Neural progenitor cell (in vitro differentiated cells): ENCODE measurements at regions not wholly inside any gene's neighbourhood (a gene's known extent, or its start where the extent isn't known, plus 50 kb on each side); places are given as distances from the start of the nearest gene placed in this dataset.

Source experiments
- DNase-seq: peaks from one replicate; pipeline ENCODE4 v3.0.0-alpha.2; 2016; ENCODE audit warnings: low spot score
- H2AFZ ChIP-seq: fragments of 200-600 bp; sonication (generic); replicated peaks from 2 replicates; pipeline ENCODE4 v1.6.1; 2016; ENCODE audit warnings: antibody characterized with exemption
- H3F3A ChIP-seq: fragments of 200-600 bp; sonication (generic); 2 replicates; pipeline ENCODE4 v1.6.1; 2016; ENCODE audit warnings: antibody characterized with exemption, low read depth
- H3K27ac ChIP-seq: fragments of 200-600 bp; sonication (generic); 2 replicates; pipeline ENCODE4 v1.5.1; 2016; ENCODE audit warnings: mild to moderate bottlenecking
- H3K27me3 ChIP-seq: fragments of 200-600 bp; sonication (generic); 2 replicates; pipeline ENCODE4 v1.6.1; 2016; ENCODE audit warnings: mild to moderate bottlenecking, moderate library complexity
- H3K36me3 ChIP-seq: fragments of 200-600 bp; sonication (generic); 2 replicates; pipeline ENCODE4 v1.5.1; 2016
- H3K4me1 ChIP-seq: fragments of 200-600 bp; sonication (generic); 2 replicates; pipeline ENCODE4 v1.6.1; 2016; ENCODE audit warnings: mixed run types
- H3K4me2 ChIP-seq: fragments of 200-600 bp; sonication (generic); 2 replicates; pipeline ENCODE4 v1.6.1; 2016
- H3K4me3 ChIP-seq: fragments of 200-600 bp; sonication (generic); 2 replicates; pipeline ENCODE4 v1.5.1; 2016
- H3K79me2 ChIP-seq: fragments of 200-600 bp; sonication (generic); 2 replicates; pipeline ENCODE4 v1.6.1; 2016; ENCODE audit warnings: low read depth
- H3K9ac ChIP-seq: fragments of 200-600 bp; sonication (generic); 2 replicates; pipeline ENCODE4 v1.6.1; 2016
- H3K9me3 ChIP-seq: fragments of 200-600 bp; sonication (generic); 2 replicates; pipeline ENCODE4 v1.5.1; 2016; ENCODE audit warnings: low read depth
- H4K20me1 ChIP-seq: fragments of 200-600 bp; sonication (generic); 2 replicates; pipeline ENCODE4 v1.6.1; 2016; ENCODE audit warnings: low read depth
- H3K27ac Mint-ChIP-seq: 3 replicates; pipeline ENCODE4 v1.8.0; 2021; ENCODE audit warnings: mixed read lengths
- H3K27me3 Mint-ChIP-seq: 2 replicates; pipeline ENCODE4 v1.8.0; 2022; ENCODE audit warnings: low read depth, mild to moderate bottlenecking, inconsistent platforms, moderate library complexity, mixed read lengths; ENCODE audit not compliant: insufficient read depth
- H3K36me3 Mint-ChIP-seq: 3 replicates; pipeline ENCODE4 v1.8.0; 2021; ENCODE audit warnings: mixed read lengths
- H3K4me1 Mint-ChIP-seq: 3 replicates; pipeline ENCODE4 v1.8.0; 2021; ENCODE audit warnings: mixed read lengths
- H3K4me3 Mint-ChIP-seq: 3 replicates; pipeline ENCODE4 v1.8.0; 2021; ENCODE audit warnings: mild to moderate bottlenecking, moderate library complexity, mixed read lengths
- H3K9me3 Mint-ChIP-seq: 3 replicates; pipeline ENCODE4 v1.8.0; 2020; ENCODE audit warnings: mixed read lengths
- CTCF ChIP-seq: fragments of 200-600 bp; sonication (generic); IDR thresholded peaks from 2 replicates; pipeline ENCODE4 v1.5.1; 2017; ENCODE audit warnings: antibody characterized with exemption, mild to moderate bottlenecking
- EZH2 ChIP-seq: fragments of 200-600 bp; sonication (generic); IDR thresholded peaks from 2 replicates; pipeline ENCODE4 v1.6.1; 2017; ENCODE audit warnings: antibody characterized with exemption, mild to moderate bottlenecking, moderate library complexity
- EZH2phosphoT487 ChIP-seq: fragments of 200-600 bp; sonication (generic); IDR thresholded peaks from 2 replicates; pipeline ENCODE4 v1.6.1; 2017; ENCODE audit warnings: antibody characterized with exemption

- no peak overlapping the region for H2AFZ ChIP-seq
- H3K4me2 ChIP-seq: no peak overlapping the region
- no peaks in the 10 kb centered on the region for H3K79me2 ChIP-seq
- H3K4me1 Mint-ChIP-seq: peaks cover 10% of the 10 kb centered on the region
- H3F3A ChIP-seq: no peaks in the 10 kb centered on the region
- peaks cover 7% of the 10 kb centered on the region for H3K4me1 ChIP-seq
- no peak overlapping the region for H3K4me3 Mint-ChIP-seq
- DNase-seq: no peak
- H3K36me3 Mint-ChIP-seq: no peaks in the 10 kb centered on the region
- no peaks in the 10 kb centered on the region for H3K36me3 ChIP-seq
- H3K9ac ChIP-seq: no peak overlapping the region
- peaks cover 3% of the 10 kb centered on the region for H3K27me3 Mint-ChIP-seq
- no peak overlapping the region for H3K4me3 ChIP-seq
- no peak overlapping the region for H3K27ac ChIP-seq
- peaks cover 29% of the 10 kb centered on the region for H3K27me3 ChIP-seq
- no peaks in the 10 kb centered on the region for H3K9me3 Mint-ChIP-seq
- H3K9me3 ChIP-seq: no peaks in the 10 kb centered on the region
- H3K27ac Mint-ChIP-seq: no peak overlapping the region
- H4K20me1 ChIP-seq: no peaks in the 10 kb centered on the region
- TF ChIP-seq CTCF (no peak), EZH2phosphoT487 (no peak), EZH2 (no peak)
Measured at GRCh38 chr1:58986996-58987767, 203.3 kb upstream of the JUN start.

DNA sequence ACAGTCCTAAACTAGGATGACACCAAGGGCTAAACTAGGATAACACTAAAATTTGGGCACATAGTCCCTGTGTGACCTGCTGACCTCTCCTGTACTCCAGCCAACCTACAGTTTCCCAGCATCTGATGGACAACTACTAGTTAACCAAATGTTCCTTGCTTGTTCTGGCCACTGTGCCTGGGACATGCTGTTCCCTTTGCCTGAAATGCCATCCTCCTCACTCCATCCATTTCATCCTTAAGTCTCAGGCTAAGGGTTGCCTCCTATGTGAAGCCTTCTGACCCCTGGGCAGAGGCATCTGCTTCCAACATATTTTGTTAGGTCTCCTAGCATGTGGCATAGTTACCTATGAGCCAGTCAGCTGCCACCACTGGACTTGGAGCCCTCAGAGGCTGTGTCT lies 204.9 kb upstream of the JUN start:
- Mint-ChIP-seq H3K27ac (no peak overlapping the region), H3K27me3 (peaks cover 3% of the 10 kb centered on the region), H3K4me3 (no peak overlapping the region), H3K4me1 (no peaks in the 10 kb centered on the region), H3K9me3 (no peaks in the 10 kb centered on the region), H3K36me3 (no peaks in the 10 kb centered on the region)
- Histone ChIP-seq H3K9ac (no peak overlapping the region), H3K4me1 (no peaks in the 10 kb centered on the region), H3K27ac (no peak overlapping the region), H3K4me3 (no peak overlapping the region), H3K79me2 (no peaks in the 10 kb centered on the region), H3K36me3 (no peaks in the 10 kb centered on the region), H2AFZ (no peak overlapping the region), H3F3A (no peaks in the 10 kb centered on the region), H3K4me2 (no peak overlapping the region), H4K20me1 (no peaks in the 10 kb centered on the region), H3K27me3 (peaks cover 13% of the 10 kb centered on the region), H3K9me3 (no peaks in the 10 kb centered on the region)
- TF ChIP-seq EZH2 (no peak), EZH2phosphoT487 (no peak), CTCF (no peak)
- no peak for DNase-seq

- no peak overlapping the region for H3K27ac Mint-ChIP-seq
Measured at GRCh38 chr1:58989845-58990244, 206.0 kb upstream of the JUN start.

More at GRCh38 chr1:58989845-58990244, 206.0 kb upstream of the JUN start:
- Histone ChIP-seq H3K4me1 (no peaks in the 10 kb centered on the region), H3K9ac (no peak overlapping the region), H3K27me3 (peaks cover 2% of the 10 kb centered on the region), H3K27ac (no peak overlapping the region), H4K20me1 (no peaks in the 10 kb centered on the region), H3K36me3 (no peaks in the 10 kb centered on the region), H2AFZ (no peak overlapping the region), H3K4me2 (no peak overlapping the region), H3F3A (no peaks in the 10 kb centered on the region), H3K4me3 (no peak overlapping the region), H3K9me3 (no peaks in the 10 kb centered on the region), H3K79me2 (no peaks in the 10 kb centered on the region)
- DNase-seq: no peak
- H3K36me3 Mint-ChIP-seq: no peaks in the 10 kb centered on the region
- no peaks in the 10 kb centered on the region for H3K9me3 Mint-ChIP-seq
- H3K4me1 Mint-ChIP-seq: no peaks in the 10 kb centered on the region
- H3K4me3 Mint-ChIP-seq: no peak overlapping the region
- TF ChIP-seq CTCF (no peak), EZH2phosphoT487 (no peak), EZH2 (no peak)
- peaks cover 6% of the 10 kb centered on the region for H3K27me3 Mint-ChIP-seq
